H9 (cell line): ENCODE measurements at regions not wholly inside any gene's neighbourhood (a gene's known extent, or its start where the extent isn't known, plus 50 kb on each side); places are given as distances from the start of the nearest gene placed in this dataset.

Source experiments
- DNase-seq: peaks from one replicate; pipeline ENCODE4 v3.0.0-alpha.2; 2017
- H2AFZ ChIP-seq: one replicate; pipeline ENCODE4 v1.6.1; 2013; ENCODE audit warnings: mild to moderate bottlenecking, low read length, control low read depth, moderate library complexity
- H2AK5ac ChIP-seq: 2 replicates; pipeline ENCODE4 v1.6.1; 2013; ENCODE audit warnings: low read length, control low read depth, mixed read lengths; ENCODE audit not compliant: insufficient read length
- H2BK120ac ChIP-seq: one replicate; pipeline ENCODE4 v1.6.1; 2013; ENCODE audit warnings: low read depth, mild to moderate bottlenecking, low read length, control low read depth, inconsistent platforms; ENCODE audit not compliant: poor library complexity, severe bottlenecking
- H2BK12ac ChIP-seq: 2 replicates; pipeline ENCODE4 v1.6.1; 2013; ENCODE audit warnings: low read length, control low read depth, mixed read lengths, low read depth; ENCODE audit not compliant: insufficient read length
- H2BK15ac ChIP-seq: 2 replicates; pipeline ENCODE4 v1.6.1; 2013; ENCODE audit warnings: low read depth, low read length, control low read depth
- H2BK20ac ChIP-seq: one replicate; pipeline ENCODE4 v1.6.1; 2013; ENCODE audit warnings: low read depth, mild to moderate bottlenecking, low read length, control low read depth, inconsistent platforms; ENCODE audit not compliant: poor library complexity, severe bottlenecking
- H2BK5ac ChIP-seq: 2 replicates; pipeline ENCODE4 v1.6.1; 2013; ENCODE audit warnings: low read length, control low read depth, mixed read lengths; ENCODE audit not compliant: insufficient read length
- H3K14ac ChIP-seq: 2 replicates; pipeline ENCODE4 v1.6.1; 2013; ENCODE audit warnings: low read length, control low read depth; ENCODE audit not compliant: insufficient read depth
- H3K18ac ChIP-seq: 2 replicates; pipeline ENCODE4 v1.6.1; 2013; ENCODE audit warnings: low read depth, mild to moderate bottlenecking, mixed read lengths, low read length, control low read depth; ENCODE audit not compliant: insufficient read length
- H3K23ac ChIP-seq: 2 replicates; pipeline ENCODE4 v1.6.1; 2013; ENCODE audit warnings: low read length, control low read depth, mixed read lengths, low read depth; ENCODE audit not compliant: insufficient read length
- H3K23me2 ChIP-seq: 2 replicates; pipeline ENCODE4 v1.6.1; 2013; ENCODE audit warnings: low read depth, mild to moderate bottlenecking, mixed read lengths, low read length, control low read depth; ENCODE audit not compliant: insufficient read length, poor library complexity, severe bottlenecking
- H3K27ac ChIP-seq: 2 replicates; pipeline ENCODE4 v1.5.1; 2013; ENCODE audit warnings: low read length, control low read depth, mixed read lengths, low read depth; ENCODE audit not compliant: insufficient read length
- H3K27me3 ChIP-seq: 2 replicates; pipeline ENCODE4 v1.6.1; 2013; ENCODE audit warnings: low read length, control low read depth, inconsistent platforms; ENCODE audit not compliant: insufficient read depth
- H3K4ac ChIP-seq: 2 replicates; pipeline ENCODE4 v1.6.1; 2013; ENCODE audit warnings: low read depth, mild to moderate bottlenecking, control low read depth, inconsistent platforms, low read length, moderate library complexity
- H3K4me1 ChIP-seq: 2 replicates; pipeline ENCODE4 v1.6.1; 2013; ENCODE audit warnings: low read length, control low read depth, inconsistent platforms; ENCODE audit not compliant: insufficient read depth
- H3K4me2 ChIP-seq: 2 replicates; pipeline ENCODE4 v1.6.1; 2013; ENCODE audit warnings: low read length, control low read depth, mixed read lengths; ENCODE audit not compliant: insufficient read length, insufficient read depth
- H3K56ac ChIP-seq: 2 replicates; pipeline ENCODE4 v1.6.1; 2013; ENCODE audit warnings: low read depth, mild to moderate bottlenecking, mixed read lengths, low read length, control low read depth; ENCODE audit not compliant: insufficient read length
- H3K79me1 ChIP-seq: 2 replicates; pipeline ENCODE4 v1.6.1; 2013; ENCODE audit warnings: low read depth, mild to moderate bottlenecking, moderate library complexity, low read length, control low read depth, inconsistent platforms; ENCODE audit not compliant: insufficient read depth, poor library complexity, severe bottlenecking
- H3K79me2 ChIP-seq: 2 replicates; pipeline ENCODE4 v1.6.1; 2013; ENCODE audit warnings: low read length, control low read depth, inconsistent platforms; ENCODE audit not compliant: insufficient read depth
- H3K9ac ChIP-seq: 2 replicates; pipeline ENCODE4 v1.6.1; 2013; ENCODE audit warnings: low read length, control low read depth, mixed read lengths; ENCODE audit not compliant: insufficient read length; ENCODE audit errors: extremely low read depth
- H3K9me3 ChIP-seq: one replicate; pipeline ENCODE4 v1.6.1; 2013; ENCODE audit warnings: low read depth, low read length, inconsistent platforms; ENCODE audit not compliant: control insufficient read depth
- H3T11ph ChIP-seq: one replicate; pipeline ENCODE4 v1.6.1; 2013; ENCODE audit warnings: mild to moderate bottlenecking, low read length, control low read depth, inconsistent platforms
- H4K20me1 ChIP-seq: one replicate; pipeline ENCODE4 v1.6.1; 2013; ENCODE audit not compliant: control insufficient read depth, insufficient read length, insufficient read depth
- H4K5ac ChIP-seq: 2 replicates; pipeline ENCODE4 v1.6.1; 2013; ENCODE audit warnings: low read depth, mild to moderate bottlenecking, mixed read lengths, low read length, control low read depth; ENCODE audit not compliant: insufficient read length
- H4K8ac ChIP-seq: replicated peaks from 2 replicates; pipeline ENCODE4 v1.6.1; 2013; ENCODE audit warnings: low read length, control low read depth, mixed read lengths, low read depth; ENCODE audit not compliant: insufficient read length
- H4K91ac ChIP-seq: 2 replicates; pipeline ENCODE4 v1.6.1; 2013; ENCODE audit warnings: low read depth, mild to moderate bottlenecking, moderate library complexity, mixed read lengths, low read length, control low read depth; ENCODE audit not compliant: insufficient read length
- H3K27ac Mint-ChIP-seq, 3 experiments: 2 replicates in 2 of 3; 3 replicates in 1 of 3; pipeline ENCODE4 v1.8.0; 2020 to 2021; ENCODE audit warnings: mixed read lengths in 3 of 3, mild to moderate bottlenecking in 1 of 3, moderate library complexity in 1 of 3
- H3K27me3 Mint-ChIP-seq: 2 replicates; pipeline ENCODE4 v1.8.0; 2021; ENCODE audit warnings: low read depth, mild to moderate bottlenecking, moderate library complexity, mixed read lengths
- H3K36me3 Mint-ChIP-seq, 3 experiments: 2 replicates in 2 of 3; 3 replicates in 1 of 3; pipeline ENCODE4 v1.8.0; 2020 to 2021; ENCODE audit warnings: low read depth in 3 of 3, mixed read lengths in 3 of 3; ENCODE audit not compliant: insufficient read depth in 1 of 3
- H3K4me1 Mint-ChIP-seq, 2 experiments: 2 replicates each; pipeline ENCODE4 v1.8.0; 2020; ENCODE audit warnings: mixed read lengths in 2 of 2
- H3K4me3 Mint-ChIP-seq, 2 experiments: 2 replicates in 1 of 2; 3 replicates in 1 of 2; pipeline ENCODE4 v1.8.0; 2020 to 2021; ENCODE audit warnings: mild to moderate bottlenecking in 2 of 2, mixed read lengths in 2 of 2, moderate library complexity in 1 of 2
- H3K9me3 Mint-ChIP-seq, 2 experiments: 2 replicates in 1 of 2; 3 replicates in 1 of 2; pipeline ENCODE4 v1.8.0; 2020; ENCODE audit warnings: mild to moderate bottlenecking in 2 of 2, mixed read lengths in 2 of 2, moderate library complexity in 1 of 2
- WGBS: extraction: QIAGEN DNeasy Blood & Tissue Kit; methylation state at CpG from one replicate; pipeline ENCODE4 v1.1.7; 2013; ENCODE audit warnings: missing lambda C conversion rate, low lambda C conversion rate, mixed read lengths; ENCODE audit not compliant: insufficient read length; ENCODE audit errors: extremely low coverage; 5-methylcytosine and 5-hydroxymethylcytosine counted together
- TF ChIP-seq, protein P1 (sequence below): fragments of 200-600 bp; sonication (generic); conservative IDR thresholded peaks from 3 replicates; pipeline ENCODE4 v1.8.0; 2021; ENCODE audit warnings: antibody characterized with exemption, mild to moderate bottlenecking

DNA sequence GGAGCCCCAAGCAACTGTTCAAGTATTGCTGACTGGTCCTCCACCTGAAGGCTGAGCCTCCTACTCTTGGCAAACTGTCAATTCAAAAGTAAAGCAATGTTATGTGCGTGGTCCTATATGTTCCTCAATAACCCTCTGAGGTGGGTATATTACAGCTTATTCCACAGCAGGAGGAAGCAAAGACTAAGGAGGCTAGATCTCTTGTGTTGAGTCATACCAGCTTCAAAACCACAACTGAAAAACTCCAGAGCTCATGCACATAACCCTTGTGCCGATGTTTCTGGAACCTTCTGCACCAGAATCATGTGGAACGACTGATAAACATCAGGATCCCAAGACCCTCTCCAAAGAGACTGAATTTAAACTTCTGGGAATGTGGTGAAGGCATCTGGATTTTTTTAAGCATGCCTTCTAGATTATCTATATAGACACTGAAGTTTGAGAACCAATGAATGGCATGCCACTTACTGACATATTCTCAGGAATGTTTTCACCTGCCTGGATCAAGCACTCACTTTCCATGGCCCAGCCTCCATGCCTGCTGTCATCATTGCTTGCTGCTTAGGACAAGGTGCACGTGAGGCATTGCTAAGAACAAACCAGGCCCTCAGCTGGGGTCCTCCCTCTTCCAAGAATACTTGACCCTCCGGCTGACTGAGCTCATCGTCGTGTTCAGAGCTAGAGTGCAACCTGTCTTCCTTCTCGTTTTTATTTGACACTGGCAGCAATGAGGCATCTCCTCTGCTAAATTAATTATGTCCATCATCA lies 194.7 kb downstream of the BCL11B start:
- H3K56ac ChIP-seq = no peak overlapping the region
- no peak overlapping the region for H3K4me3 Mint-ChIP-seq
- no peak overlapping the region for H4K5ac ChIP-seq
- no peaks in the 10 kb centered on the region for H4K20me1 ChIP-seq
- H2BK20ac ChIP-seq = no peak overlapping the region
- H3K9ac ChIP-seq = no peak overlapping the region
- H3K4me1 ChIP-seq = no peaks in the 10 kb centered on the region; the same call in 1 of the 2 replicates
- no CpG with 5 or more reads among the region's 8 CpGs for WGBS
- H3K27me3 Mint-ChIP-seq = no peaks in the 10 kb centered on the region
- H3K36me3 Mint-ChIP-seq = no peaks in the 10 kb centered on the region
- H2BK12ac ChIP-seq = no peak overlapping the region
- H4K91ac ChIP-seq = no peak overlapping the region
- H3K23me2 ChIP-seq = no peaks in the 10 kb centered on the region
- H2BK15ac ChIP-seq = no peak overlapping the region
- H3K9me3 ChIP-seq = no peaks in the 10 kb centered on the region
- H3T11ph ChIP-seq = no peak overlapping the region
- H3K4me2 ChIP-seq = no peak overlapping the region
- H3K23ac ChIP-seq = no peak overlapping the region
- no peaks in the 10 kb centered on the region for H3K79me2 ChIP-seq
- peaks cover 0 to 11% of the 10 kb centered on the region in 2 experiments; a peak in 4 of 5 replicates for H3K9me3 Mint-ChIP-seq
- no peak overlapping the region for H2BK120ac ChIP-seq
- no peak overlapping the region for H3K27ac ChIP-seq
- no peak overlapping the region for H3K4ac ChIP-seq
- no peaks in the 10 kb centered on the region for H3K4me1 Mint-ChIP-seq
- no peak overlapping the region; a peak in 1 of 7 replicates for H3K27ac Mint-ChIP-seq
- no peaks in the 10 kb centered on the region for H3K79me1 ChIP-seq
- H3K18ac ChIP-seq = no peak overlapping the region
- H2AFZ ChIP-seq = no peak overlapping the region
- no peak overlapping the region for H2BK5ac ChIP-seq
- no peak overlapping the region for H4K8ac ChIP-seq
- H3K14ac ChIP-seq = no peak overlapping the region; the same call in 1 of the 2 replicates
- TF ChIP-seq, protein P1, sequence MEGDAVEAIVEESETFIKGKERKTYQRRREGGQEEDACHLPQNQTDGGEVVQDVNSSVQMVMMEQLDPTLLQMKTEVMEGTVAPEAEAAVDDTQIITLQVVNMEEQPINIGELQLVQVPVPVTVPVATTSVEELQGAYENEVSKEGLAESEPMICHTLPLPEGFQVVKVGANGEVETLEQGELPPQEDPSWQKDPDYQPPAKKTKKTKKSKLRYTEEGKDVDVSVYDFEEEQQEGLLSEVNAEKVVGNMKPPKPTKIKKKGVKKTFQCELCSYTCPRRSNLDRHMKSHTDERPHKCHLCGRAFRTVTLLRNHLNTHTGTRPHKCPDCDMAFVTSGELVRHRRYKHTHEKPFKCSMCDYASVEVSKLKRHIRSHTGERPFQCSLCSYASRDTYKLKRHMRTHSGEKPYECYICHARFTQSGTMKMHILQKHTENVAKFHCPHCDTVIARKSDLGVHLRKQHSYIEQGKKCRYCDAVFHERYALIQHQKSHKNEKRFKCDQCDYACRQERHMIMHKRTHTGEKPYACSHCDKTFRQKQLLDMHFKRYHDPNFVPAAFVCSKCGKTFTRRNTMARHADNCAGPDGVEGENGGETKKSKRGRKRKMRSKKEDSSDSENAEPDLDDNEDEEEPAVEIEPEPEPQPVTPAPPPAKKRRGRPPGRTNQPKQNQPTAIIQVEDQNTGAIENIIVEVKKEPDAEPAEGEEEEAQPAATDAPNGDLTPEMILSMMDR = no peak
- H3K27me3 ChIP-seq = no peaks in the 10 kb centered on the region
- no peak for DNase-seq
- H2AK5ac ChIP-seq = no peak overlapping the region
